A549 (cell line): ENCODE measurements at regions not wholly inside any gene's neighbourhood (a gene's known extent, or its start where the extent isn't known, plus 50 kb on each side); places are given as distances from the start of the nearest gene placed in this dataset.

Source experiments
- ATAC-seq, 2 experiments: fragments of 200-7000 bp in 1 of 2; fragments of >200 bp in 1 of 2; cut with Nextera tagmentation in 1 of 2; cut with Tn5 transposase in 1 of 2; 3 replicates each; pipeline versions ENCODE4 v1.8.0 to v1.9.1; 2018 to 2020; ENCODE audit warnings: mild to moderate bottlenecking in 1 of 2, moderate library complexity in 1 of 2
- CTCF ChIA-PET: fragments of 300-600 bp; sonication (Branson Sonifier 250); formaldehyde crosslinking; extraction: SDS; loops from one replicate; lab custom pipeline; 2021; ENCODE audit warnings: antibody characterized with exemption, inconsistent platforms; lab: Yijun Ruan, JAX
- POLR2A ChIA-PET: fragments of 350-600 bp; formaldehyde crosslinking; extraction: SDS; loops from one replicate; lab custom pipeline; 2021; ENCODE audit warnings: antibody characterized with exemption, inconsistent platforms; lab: Yijun Ruan, JAX
- DNase-seq, 2 experiments: peaks; one replicate each; pipeline versions ENCODE4 v3.0.0 to v3.0.0-alpha.2; 2011 to 2016; ENCODE audit warnings: low read depth in 1 of 2, low spot score in 1 of 2
- FAIRE-seq: peaks from 2 replicates; lab custom pipeline; 2011; peaks lifted over from hg19 to GRCh38; lab: Jason Lieb, UNC
- H3K27ac ChIP-seq, 2 experiments: fragments of >200 bp; sonication (Bioruptor Twin); formaldehyde crosslinking; 3 replicates each; pipeline ENCODE4 v1.5.1; 2016 to 2017
- H3K4me1 ChIP-seq: fragments of >200 bp; sonication (Bioruptor Twin); formaldehyde crosslinking; 3 replicates; pipeline ENCODE4 v1.6.1; 2016
- H3K4me2 ChIP-seq: fragments of >200 bp; sonication (Bioruptor Twin); formaldehyde crosslinking; 3 replicates; pipeline ENCODE4 v1.6.1; 2016
- H3K4me3 ChIP-seq: fragments of >200 bp; sonication (Bioruptor Twin); formaldehyde crosslinking; 3 replicates; pipeline ENCODE4 v1.5.1; 2016
- H3K9me3 ChIP-seq: fragments of >200 bp; sonication (Bioruptor Twin); formaldehyde crosslinking; 3 replicates; pipeline ENCODE4 v1.6.1; 2016
- BCL3 ChIP-seq: fragments of >200 bp; sonication (Bioruptor Twin); formaldehyde crosslinking; IDR thresholded peaks from 3 replicates; pipeline ENCODE4 v1.6.1; 2016
- CBX8 ChIP-seq: fragments of 200-600 bp; sonication (generic); IDR thresholded peaks from 2 replicates; pipeline ENCODE4 v1.6.1; 2016
- CHD2 ChIP-seq: fragments of 150-350 bp; IDR thresholded peaks from 2 replicates; pipeline ENCODE4 v1.6.1; 2014; ENCODE audit warnings: low read length; ENCODE audit not compliant: partially characterized antibody
- EP300 ChIP-seq, 2 experiments: fragments of >200 bp; sonication (Bioruptor Twin); formaldehyde crosslinking; IDR thresholded peaks; 2 replicates in 1 of 2; 3 replicates in 1 of 2; pipeline ENCODE4 v1.6.1; 2016 to 2017
- ESRRA ChIP-seq: fragments of 150-350 bp; IDR thresholded peaks from 2 replicates; pipeline ENCODE4 v1.6.1; 2014; ENCODE audit warnings: mild to moderate bottlenecking, low read length, borderline replicate concordance
- FOSL2 ChIP-seq, 2 experiments: fragments of 450-650 bp in 1 of 2; fragments of >200 bp in 1 of 2; sonication (Bioruptor Twin) in 1 of 2; formaldehyde crosslinking; IDR thresholded peaks; 2 replicates each; pipeline versions ENCODE4 v1.5.0 to v1.6.1; 2016 to 2020; ENCODE audit warnings: mild to moderate bottlenecking in 1 of 2, moderate library complexity in 1 of 2
- GATA3 ChIP-seq: IDR thresholded peaks from 2 replicates; pipeline ENCODE4 v1.6.1; 2012; ENCODE audit warnings: borderline replicate concordance
- HEYL ChIP-seq: fragments of 250-450 bp; sonication (Bioruptor Pico); IDR thresholded peaks from 2 replicates; pipeline ENCODE4 v1.8.0; 2021; ENCODE audit warnings: mild to moderate bottlenecking, moderate library complexity
- HOXB13 ChIP-seq: fragments of 250-450 bp; sonication (Bioruptor Pico); IDR thresholded peaks from 2 replicates; pipeline ENCODE4 v1.5.0; 2020; ENCODE audit warnings: low read depth, mild to moderate bottlenecking, moderate library complexity
- HOXB5 ChIP-seq: fragments of 250-450 bp; sonication (Bioruptor Pico); IDR thresholded peaks from 2 replicates; pipeline ENCODE4 v1.5.0; 2020; ENCODE audit warnings: mild to moderate bottlenecking, moderate library complexity
- MAX ChIP-seq: IDR thresholded peaks from 2 replicates; pipeline ENCODE4 v1.6.1; 2012
- MYC ChIP-seq: IDR thresholded peaks from 2 replicates; pipeline ENCODE4 v1.6.1; 2012; ENCODE audit warnings: mild to moderate bottlenecking, inconsistent platforms, low read length, improper control_type of control experiment, borderline replicate concordance
- PBX3 ChIP-seq: IDR thresholded peaks from 2 replicates; pipeline ENCODE4 v1.6.1; 2012
- SREBF2 ChIP-seq: fragments of 450-650 bp; IDR thresholded peaks from 2 replicates; pipeline ENCODE4 v1.6.1; 2014; ENCODE audit warnings: mild to moderate bottlenecking, moderate library complexity
- USF2 ChIP-seq: fragments of 450-650 bp; IDR thresholded peaks from 2 replicates; pipeline ENCODE4 v1.6.1; 2014; ENCODE audit warnings: antibody characterized with exemption
- ZSCAN20 ChIP-seq: fragments of 250-450 bp; sonication (Bioruptor Pico); IDR thresholded peaks from 2 replicates; pipeline ENCODE4 v1.8.0; 2022; ENCODE audit warnings: mild to moderate bottlenecking, moderate library complexity
- WGBS: methylation state at CpG from one replicate; pipeline ENCODE4 v1.1.6; 2017; ENCODE audit errors: missing lambda C conversion rate; 5-methylcytosine and 5-hydroxymethylcytosine counted together

GRCh38 chr2:215619022-215619958 lies 183.4 kb upstream of the FN1 start (continued):
- peak in 1 of 2 experiments; percentile 74; a peak in 2 of 5 replicates for TF ChIP-seq EP300 (IDR thresholded peaks at IDR 0.05)
- no peak for TF ChIP-seq CHD2
- no peak for TF ChIP-seq PBX3
- no peak for TF ChIP-seq BCL3
- no peak; the same call in 1 of the 2 replicates for TF ChIP-seq MAX
- peak; percentile 44; the same call in 1 of the 2 replicates for TF ChIP-seq FOSL2 (IDR thresholded peaks at IDR 0.05)
- TF ChIP-seq FOSL2 (CRISPR knock-in tag; IDR thresholded peaks at IDR 0.05), result peak; percentile 78
- no peak for TF ChIP-seq USF2
- no peak for TF ChIP-seq ESRRA
- no peak for TF ChIP-seq HOXB5 (CRISPR knock-in tag)

GRCh38 chr2:215618145-215618544 lies 182.3 kb upstream of the FN1 start:
- ChIA-PET POLR2A (no interaction called here), CTCF (interaction anchor here (1.0 kb wide), 1 partner anchor 9 kb away, joined by 3 read pairs; no protein-coding TSS in a partner anchor)
- DNase-seq (no peak), FAIRE-seq (no peak), ATAC-seq (no peak)
- Histone ChIP-seq H3K27ac (peak overlapping the region; percentile 68 to 72), H3K4me3 (no peak overlapping the region), H3K9me3 (no peaks in the 10 kb centered on the region), H3K4me2 (no peak overlapping the region), H3K4me1 (peaks cover 34% of the 10 kb centered on the region)
- WGBS, result 90% methylated on average over 1 of the region's 1 CpG
- TF ChIP-seq ZSCAN20 (CRISPR knock-in tag) (peak; percentile 77; the same call in 1 of the 2 replicates), CBX8 (no peak), HOXB13 (0 out of 2 replicates have a peak, but pooled peaks have one; percentile 36), HEYL (CRISPR knock-in tag) (0 out of 2 replicates have a peak, but pooled peaks have one; percentile 74), MYC (no peak)

- H3K4me1 ChIP-seq, result peaks cover 40% of the 10 kb centered on the region
- H3K27ac ChIP-seq, result peak overlapping the region; percentile 68 to 72; a peak in 4 of 6 replicates
- ChIA-PET POLR2A (no interaction called here), CTCF (interaction anchor here (1.0 kb wide), 1 partner anchor 10 kb away, joined by 3 read pairs; no protein-coding TSS in a partner anchor)
- H3K4me3 ChIP-seq, result no peak overlapping the region
- no peaks in the 10 kb centered on the region for H3K9me3 ChIP-seq
- ATAC-seq (no peak), DNase-seq (peak in 1 of 2 experiments; percentile 24), FAIRE-seq (no peak)
- 47% methylated on average over 4 of the region's 4 CpGs for WGBS
- H3K4me2 ChIP-seq, result no peak overlapping the region
- TF ChIP-seq SREBF2 (no peak), GATA3 (peak; percentile 85)
These were observed 181.4 kb upstream of the FN1 start for GRCh38 chr2:215617060-215617824.
